Fibroblast of lung (primary cell): ENCODE measurements at regions not wholly inside any gene's neighbourhood (a gene's known extent, or its start where the extent isn't known, plus 50 kb on each side); places are given as distances from the start of the nearest gene placed in this dataset.

ENCODE experiments used
- DNase-seq, 2 donors: peaks; one replicate each; pipeline versions ENCODE4 v3.0.0 to v3.0.0-alpha.2; 2010; ENCODE audit warnings: low read depth in 2 of 2
- H2AFZ ChIP-seq: 2 replicates; pipeline ENCODE4 v1.5.1; 2012; ENCODE audit warnings: low read length, control low read depth, inconsistent platforms
- H3K27ac ChIP-seq: 2 replicates; pipeline ENCODE4 v1.5.1; 2011; ENCODE audit warnings: low read length, control low read depth; ENCODE audit not compliant: insufficient read depth
- H3K27me3 ChIP-seq: 2 replicates; pipeline ENCODE4 v1.5.1; 2011; ENCODE audit warnings: mild to moderate bottlenecking, low read length; ENCODE audit not compliant: control insufficient read depth, insufficient read depth
- H3K36me3 ChIP-seq: 2 replicates; pipeline ENCODE4 v1.5.1; 2011; ENCODE audit warnings: low read length; ENCODE audit not compliant: control insufficient read depth, insufficient read depth
- H3K4me1 ChIP-seq: 2 replicates; pipeline ENCODE4 v1.5.1; 2011; ENCODE audit warnings: low read length; ENCODE audit not compliant: control insufficient read depth, insufficient read depth; ENCODE audit errors: extremely low read depth
- H3K4me2 ChIP-seq: 2 replicates; pipeline ENCODE4 v1.5.1; 2011; ENCODE audit warnings: low read length, control low read depth; ENCODE audit not compliant: insufficient read depth; ENCODE audit errors: extremely low read depth
- H3K4me3 ChIP-seq, 4 experiments: fragments of 200-600 bp in 1 of 4; sonication (generic) in 1 of 4; replicated peaks in 1 of 4; 2 replicates each; pipeline ENCODE4 v1.5.1; 2011 to 2016; ENCODE audit warnings: low read length in 4 of 4, low read depth in 3 of 4, mild to moderate bottlenecking in 3 of 4, control low read depth in 2 of 4, inconsistent platforms in 1 of 4, mixed read lengths in 1 of 4; ENCODE audit not compliant: insufficient read depth in 1 of 4; ENCODE audit errors: control extremely low read depth in 1 of 4
- H3K79me2 ChIP-seq: 2 replicates; pipeline ENCODE4 v1.5.1; 2012; ENCODE audit warnings: mild to moderate bottlenecking, low read length, inconsistent platforms; ENCODE audit not compliant: control insufficient read depth, insufficient read depth
- H3K9ac ChIP-seq: 2 replicates; pipeline ENCODE4 v1.5.1; 2011; ENCODE audit warnings: mild to moderate bottlenecking, low read length, control low read depth; ENCODE audit not compliant: insufficient read depth
- H3K9me3 ChIP-seq: 2 replicates; pipeline ENCODE4 v1.5.1; 2012; ENCODE audit warnings: low read depth, low read length; ENCODE audit not compliant: control insufficient read depth, insufficient read depth
- H4K20me1 ChIP-seq: 2 replicates; pipeline ENCODE4 v1.5.1; 2011; ENCODE audit warnings: low read length; ENCODE audit not compliant: control insufficient read depth, insufficient read depth; ENCODE audit errors: extremely low read depth
- CTCF ChIP-seq, 2 donors: IDR thresholded peaks in 1 of 2; conservative IDR thresholded peaks in 1 of 2; 1 replicate in 1 of 2; 2 replicates in 1 of 2; pipeline ENCODE4 v1.5.1; 2011 to 2012; ENCODE audit warnings: low read length in 2 of 2, control low read depth in 1 of 2, inconsistent platforms in 1 of 2, low read depth in 1 of 2, mild to moderate bottlenecking in 1 of 2
- EZH2 ChIP-seq: IDR thresholded peaks from 2 replicates; pipeline ENCODE4 v1.5.1; 2012; ENCODE audit warnings: low read length, control low read depth, mild to moderate bottlenecking; ENCODE audit errors: missing control alignments

- no peak overlapping the region for H3K4me3 ChIP-seq
- peaks cover 2% of the 10 kb centered on the region for H3K4me1 ChIP-seq
- H4K20me1 ChIP-seq: no peaks in the 10 kb centered on the region
- no peak overlapping the region for H3K27ac ChIP-seq
- DNase-seq: no peak
- no peak overlapping the region for H3K9ac ChIP-seq
- no peak overlapping the region for H2AFZ ChIP-seq
- H3K79me2 ChIP-seq: no peaks in the 10 kb centered on the region
- TF ChIP-seq EZH2 (no peak), CTCF (conservative IDR thresholded peaks at IDR 0.05 in 1 of 2, IDR thresholded peaks at IDR 0.05 in 1 of 2; ENCODE audit: low read depth in 1 of 2, low read length in 2 of 2) (no peak)
- no peaks in the 10 kb centered on the region for H3K36me3 ChIP-seq
- no peaks in the 10 kb centered on the region for H3K9me3 ChIP-seq
- H3K27me3 ChIP-seq: no peaks in the 10 kb centered on the region
- H3K4me2 ChIP-seq: no peak overlapping the region
Measured at GRCh38 chr6:143585716-143586115, 74.2 kb upstream of the FUCA2 start.

GRCh38 chr6:143585241-143585640, 73.7 kb upstream of the FUCA2 start:
- no peaks in the 10 kb centered on the region for H3K36me3 ChIP-seq
- no peaks in the 10 kb centered on the region for H3K27me3 ChIP-seq
- H3K4me3 ChIP-seq: no peak overlapping the region
- DNase-seq: no peak
- H3K9me3 ChIP-seq: no peaks in the 10 kb centered on the region
- no peak for TF ChIP-seq EZH2
- no peak for TF ChIP-seq CTCF (conservative IDR thresholded peaks at IDR 0.05 in 1 of 2, IDR thresholded peaks at IDR 0.05 in 1 of 2; ENCODE audit: low read depth in 1 of 2, low read length in 2 of 2)
- no peak overlapping the region for H3K9ac ChIP-seq
- H3K27ac ChIP-seq: no peak overlapping the region
- H2AFZ ChIP-seq: no peak overlapping the region
- peaks cover 2% of the 10 kb centered on the region for H3K4me1 ChIP-seq
- H4K20me1 ChIP-seq: no peaks in the 10 kb centered on the region
- no peaks in the 10 kb centered on the region for H3K79me2 ChIP-seq
- no peak overlapping the region for H3K4me2 ChIP-seq

GRCh38 chr6:143583542-143584327, 72.2 kb upstream of the FUCA2 start:
- Histone ChIP-seq H3K36me3 (no peaks in the 10 kb centered on the region), H3K27ac (no peak overlapping the region), H2AFZ (no peak overlapping the region), H3K4me3 (no peak overlapping the region), H3K4me1 (peaks cover 2% of the 10 kb centered on the region), H3K9me3 (no peaks in the 10 kb centered on the region), H4K20me1 (no peaks in the 10 kb centered on the region), H3K4me2 (no peak overlapping the region), H3K9ac (no peak overlapping the region), H3K27me3 (no peaks in the 10 kb centered on the region), H3K79me2 (no peaks in the 10 kb centered on the region)
- peak; percentile 69 to 72 for DNase-seq
- TF ChIP-seq EZH2: no peak
- TF ChIP-seq CTCF (conservative IDR thresholded peaks at IDR 0.05 in 1 of 2, IDR thresholded peaks at IDR 0.05 in 1 of 2; ENCODE audit: low read depth in 1 of 2, low read length in 2 of 2): no peak
